GM23338 (cell line): ENCODE measurements at regions not wholly inside any gene's neighbourhood (a gene's known extent, or its start where the extent isn't known, plus 50 kb on each side); places are given as distances from the start of the nearest gene placed in this dataset.

Source experiments
- EZH2 ChIP-seq: fragments of 200-600 bp; sonication (generic); IDR thresholded peaks from one replicate; pipeline ENCODE4 v1.8.0; 2017; ENCODE audit warnings: antibody characterized with exemption, mild to moderate bottlenecking, low read depth; ENCODE audit not compliant: unreplicated experiment
- EZH2phosphoT487 ChIP-seq: fragments of 200-600 bp; sonication (generic); IDR thresholded peaks from one replicate; pipeline ENCODE4 v1.8.1; 2018; ENCODE audit warnings: antibody characterized with exemption; ENCODE audit not compliant: unreplicated experiment
- POLR2AphosphoS5 ChIP-seq: IDR thresholded peaks from 2 replicates; pipeline ENCODE4 v1.6.1; 2016; ENCODE audit warnings: antibody characterized with exemption, low read depth
- TF ChIP-seq, protein P1 (sequence below), 2 experiments: fragments of 200-600 bp in 1 of 2; sonication (generic) in 1 of 2; conservative IDR thresholded peaks; 2 replicates each; pipeline versions ENCODE4 v1.5.1 to v1.6.1; 2016 to 2017; ENCODE audit warnings: antibody characterized with exemption in 2 of 2, low read depth in 2 of 2, mild to moderate bottlenecking in 2 of 2, moderate library complexity in 1 of 2
- TF ChIP-seq, protein P2 (sequence below): fragments of 250-450 bp; sonication (Bioruptor Pico); IDR thresholded peaks from 2 replicates; pipeline ENCODE4 v1.5.0; 2020; ENCODE audit warnings: mild to moderate bottlenecking, moderate library complexity

DNA sequence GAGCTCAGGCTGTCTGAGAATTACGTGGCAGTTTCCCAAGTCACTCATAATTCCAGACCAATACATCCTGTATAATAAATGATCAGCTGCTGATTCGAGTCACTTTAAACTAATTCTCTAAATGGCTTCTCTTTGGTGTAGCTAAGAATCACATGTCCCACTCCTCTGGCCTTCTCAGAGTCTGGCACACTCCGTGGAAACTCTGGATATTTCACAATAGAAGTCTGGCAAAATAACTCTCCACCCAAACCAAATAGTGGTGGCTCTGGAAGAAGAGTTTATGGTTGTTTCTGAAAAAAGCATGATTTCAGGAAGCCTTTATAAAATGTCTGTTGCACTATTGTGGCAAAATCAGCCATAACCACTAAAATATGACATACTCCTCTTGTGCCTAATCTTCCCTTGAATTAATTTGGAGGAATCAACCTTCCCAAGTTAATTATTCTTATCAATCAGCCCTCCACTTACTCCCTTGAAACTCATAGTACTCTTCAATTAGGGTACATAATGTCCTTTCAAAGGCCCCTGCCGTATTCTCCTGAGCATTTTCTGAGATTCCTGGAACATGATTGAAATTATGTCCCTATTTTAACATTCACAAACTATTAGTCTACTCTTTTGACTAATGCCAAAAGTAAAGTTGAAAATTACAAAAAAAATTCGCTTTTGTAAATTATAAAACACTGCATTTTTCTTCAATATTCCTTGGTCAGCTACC, 991.6 kb downstream of the FAT4 start:
- TF ChIP-seq, protein P1, sequence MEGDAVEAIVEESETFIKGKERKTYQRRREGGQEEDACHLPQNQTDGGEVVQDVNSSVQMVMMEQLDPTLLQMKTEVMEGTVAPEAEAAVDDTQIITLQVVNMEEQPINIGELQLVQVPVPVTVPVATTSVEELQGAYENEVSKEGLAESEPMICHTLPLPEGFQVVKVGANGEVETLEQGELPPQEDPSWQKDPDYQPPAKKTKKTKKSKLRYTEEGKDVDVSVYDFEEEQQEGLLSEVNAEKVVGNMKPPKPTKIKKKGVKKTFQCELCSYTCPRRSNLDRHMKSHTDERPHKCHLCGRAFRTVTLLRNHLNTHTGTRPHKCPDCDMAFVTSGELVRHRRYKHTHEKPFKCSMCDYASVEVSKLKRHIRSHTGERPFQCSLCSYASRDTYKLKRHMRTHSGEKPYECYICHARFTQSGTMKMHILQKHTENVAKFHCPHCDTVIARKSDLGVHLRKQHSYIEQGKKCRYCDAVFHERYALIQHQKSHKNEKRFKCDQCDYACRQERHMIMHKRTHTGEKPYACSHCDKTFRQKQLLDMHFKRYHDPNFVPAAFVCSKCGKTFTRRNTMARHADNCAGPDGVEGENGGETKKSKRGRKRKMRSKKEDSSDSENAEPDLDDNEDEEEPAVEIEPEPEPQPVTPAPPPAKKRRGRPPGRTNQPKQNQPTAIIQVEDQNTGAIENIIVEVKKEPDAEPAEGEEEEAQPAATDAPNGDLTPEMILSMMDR (conservative IDR thresholded peaks at IDR 0.05; ENCODE audit: low read depth in 2 of 2), result no peak
- TF ChIP-seq EZH2 (no peak), POLR2AphosphoS5 (no peak), EZH2phosphoT487 (no peak)
- TF ChIP-seq, protein P2, sequence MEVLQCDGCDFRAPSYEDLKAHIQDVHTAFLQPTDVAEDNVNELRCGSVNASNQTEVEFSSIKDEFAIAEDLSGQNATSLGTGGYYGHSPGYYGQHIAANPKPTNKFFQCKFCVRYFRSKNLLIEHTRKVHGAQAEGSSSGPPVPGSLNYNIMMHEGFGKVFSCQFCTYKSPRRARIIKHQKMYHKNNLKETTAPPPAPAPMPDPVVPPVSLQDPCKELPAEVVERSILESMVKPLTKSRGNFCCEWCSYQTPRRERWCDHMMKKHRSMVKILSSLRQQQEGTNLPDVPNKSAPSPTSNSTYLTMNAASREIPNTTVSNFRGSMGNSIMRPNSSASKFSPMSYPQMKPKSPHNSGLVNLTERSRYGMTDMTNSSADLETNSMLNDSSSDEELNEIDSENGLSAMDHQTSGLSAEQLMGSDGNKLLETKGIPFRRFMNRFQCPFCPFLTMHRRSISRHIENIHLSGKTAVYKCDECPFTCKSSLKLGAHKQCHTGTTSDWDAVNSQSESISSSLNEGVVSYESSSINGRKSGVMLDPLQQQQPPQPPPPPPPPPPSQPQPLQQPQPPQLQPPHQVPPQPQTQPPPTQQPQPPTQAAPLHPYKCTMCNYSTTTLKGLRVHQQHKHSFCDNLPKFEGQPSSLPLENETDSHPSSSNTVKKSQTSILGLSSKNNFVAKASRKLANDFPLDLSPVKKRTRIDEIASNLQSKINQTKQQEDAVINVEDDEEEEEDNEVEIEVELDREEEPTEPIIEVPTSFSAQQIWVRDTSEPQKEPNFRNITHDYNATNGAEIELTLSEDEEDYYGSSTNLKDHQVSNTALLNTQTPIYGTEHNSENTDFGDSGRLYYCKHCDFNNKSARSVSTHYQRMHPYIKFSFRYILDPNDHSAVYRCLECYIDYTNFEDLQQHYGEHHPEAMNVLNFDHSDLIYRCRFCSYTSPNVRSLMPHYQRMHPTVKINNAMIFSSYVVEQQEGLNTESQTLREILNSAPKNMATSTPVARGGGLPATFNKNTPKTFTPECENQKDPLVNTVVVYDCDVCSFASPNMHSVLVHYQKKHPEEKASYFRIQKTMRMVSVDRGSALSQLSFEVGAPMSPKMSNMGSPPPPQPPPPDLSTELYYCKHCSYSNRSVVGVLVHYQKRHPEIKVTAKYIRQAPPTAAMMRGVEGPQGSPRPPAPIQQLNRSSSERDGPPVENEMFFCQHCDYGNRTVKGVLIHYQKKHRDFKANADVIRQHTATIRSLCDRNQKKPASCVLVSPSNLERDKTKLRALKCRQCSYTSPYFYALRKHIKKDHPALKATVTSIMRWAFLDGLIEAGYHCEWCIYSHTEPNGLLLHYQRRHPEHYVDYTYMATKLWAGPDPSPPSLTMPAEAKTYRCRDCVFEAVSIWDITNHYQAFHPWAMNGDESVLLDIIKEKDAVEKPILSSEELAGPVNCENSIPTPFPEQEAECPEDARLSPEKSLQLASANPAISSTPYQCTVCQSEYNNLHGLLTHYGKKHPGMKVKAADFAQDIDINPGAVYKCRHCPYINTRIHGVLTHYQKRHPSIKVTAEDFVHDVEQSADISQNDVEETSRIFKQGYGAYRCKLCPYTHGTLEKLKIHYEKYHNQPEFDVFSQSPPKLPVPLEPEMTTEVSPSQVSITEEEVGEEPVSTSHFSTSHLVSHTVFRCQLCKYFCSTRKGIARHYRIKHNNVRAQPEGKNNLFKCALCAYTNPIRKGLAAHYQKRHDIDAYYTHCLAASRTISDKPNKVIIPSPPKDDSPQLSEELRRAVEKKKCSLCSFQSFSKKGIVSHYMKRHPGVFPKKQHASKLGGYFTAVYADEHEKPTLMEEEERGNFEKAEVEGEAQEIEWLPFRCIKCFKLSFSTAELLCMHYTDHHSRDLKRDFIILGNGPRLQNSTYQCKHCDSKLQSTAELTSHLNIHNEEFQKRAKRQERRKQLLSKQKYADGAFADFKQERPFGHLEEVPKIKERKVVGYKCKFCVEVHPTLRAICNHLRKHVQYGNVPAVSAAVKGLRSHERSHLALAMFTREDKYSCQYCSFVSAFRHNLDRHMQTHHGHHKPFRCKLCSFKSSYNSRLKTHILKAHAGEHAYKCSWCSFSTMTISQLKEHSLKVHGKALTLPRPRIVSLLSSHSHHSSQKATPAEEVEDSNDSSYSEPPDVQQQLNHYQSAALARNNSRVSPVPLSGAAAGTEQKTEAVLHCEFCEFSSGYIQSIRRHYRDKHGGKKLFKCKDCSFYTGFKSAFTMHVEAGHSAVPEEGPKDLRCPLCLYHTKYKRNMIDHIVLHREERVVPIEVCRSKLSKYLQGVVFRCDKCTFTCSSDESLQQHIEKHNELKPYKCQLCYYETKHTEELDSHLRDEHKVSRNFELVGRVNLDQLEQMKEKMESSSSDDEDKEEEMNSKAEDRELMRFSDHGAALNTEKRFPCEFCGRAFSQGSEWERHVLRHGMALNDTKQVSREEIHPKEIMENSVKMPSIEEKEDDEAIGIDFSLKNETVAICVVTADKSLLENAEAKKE (CRISPR knock-in tag), result no peak
